Kidney (tissue), 13 donors: ENCODE measurements at regions not wholly inside any gene's neighbourhood (a gene's known extent, or its start where the extent isn't known, plus 50 kb on each side); places are given as distances from the start of the nearest gene placed in this dataset.

Experiments used
- DNase-seq, 5 donors: peaks; one replicate each; pipeline ENCODE4 v3.0.0-alpha.2; 2013 to 2020
- FAIRE-seq: peaks from 2 replicates; lab custom pipeline; 2012; peaks lifted over from hg19 to GRCh38; lab: Jason Lieb, UNC
- H3K27ac ChIP-seq, 2 donors: one replicate each; pipeline ENCODE4 v1.7.0; 2013; ENCODE audit warnings: low read depth in 2 of 2, low read length in 2 of 2, inconsistent platforms in 1 of 2
- H3K27me3 ChIP-seq: one replicate; pipeline ENCODE4 v1.7.1; 2013; ENCODE audit warnings: low read length, inconsistent platforms; ENCODE audit not compliant: control insufficient read depth, insufficient read depth
- H3K36me3 ChIP-seq, 3 donors: one replicate each; pipeline versions ENCODE4 v1.7.0 to v1.7.1; 2013; ENCODE audit warnings: low read length in 3 of 3, control low read depth in 1 of 3, inconsistent platforms in 1 of 3; ENCODE audit not compliant: insufficient read depth in 3 of 3, control insufficient read depth in 2 of 3
- H3K4me1 ChIP-seq, 3 donors: one replicate each; pipeline versions ENCODE4 v1.7.0 to v1.7.1; 2013; ENCODE audit warnings: low read length in 3 of 3, inconsistent platforms in 1 of 3, low read depth in 1 of 3; ENCODE audit not compliant: control insufficient read depth in 2 of 3, insufficient read depth in 2 of 3
- H3K4me3 ChIP-seq, 3 donors: one replicate each; pipeline versions ENCODE4 v1.7.0 to v1.8.1; 2013; ENCODE audit warnings: low read length in 3 of 3, control low read depth in 1 of 3, inconsistent platforms in 1 of 3
- H3K9ac ChIP-seq, 3 donors: one replicate each; pipeline versions ENCODE4 v1.7.0 to v1.7.1; 2013; ENCODE audit warnings: low read length in 3 of 3, control low read depth in 1 of 3, inconsistent platforms in 1 of 3
- H3K9me3 ChIP-seq, 3 donors: one replicate each; pipeline versions ENCODE4 v1.7.0 to v1.7.1; 2013; ENCODE audit warnings: low read length in 3 of 3, control low read depth in 1 of 3, inconsistent platforms in 1 of 3; ENCODE audit not compliant: control insufficient read depth in 2 of 3, insufficient read depth in 1 of 3
- CTCF ChIP-seq: IDR thresholded peaks from 3 replicates; pipeline ENCODE4 v1.5.1; 2012; ENCODE audit warnings: mild to moderate bottlenecking, moderate library complexity, borderline replicate concordance; ENCODE audit not compliant: insufficient read depth; ENCODE audit errors: extremely low read depth
- intact Hi-C: fragments of 100-400 bp; cut with DNase I; formaldehyde crosslinking; loops from one replicate; pipeline ENCODE4 v1.11.1; 2022
- donor health status: control.
- donor health status: control.
- donor health status: control.
- donor health status: control.
- donor health status: control.
- donor health status: DM: yes; HTN: yes; CAD: no.
- donor health status: Normal renal cell carcinoma (clear cell type).

- DNase-seq (no peak), FAIRE-seq (no peak)
- no peaks in the 10 kb centered on the region for H3K27me3 ChIP-seq
- intact Hi-C loops = no loop called here
- H3K9me3 ChIP-seq = no peaks in the 10 kb centered on the region
- H3K27ac ChIP-seq = no peak overlapping the region
- H3K9ac ChIP-seq = no peak overlapping the region
- no peak overlapping the region for H3K4me3 ChIP-seq
- H3K36me3 ChIP-seq = no peaks in the 10 kb centered on the region
- H3K4me1 ChIP-seq = no peaks in the 10 kb centered on the region
- no peak for TF ChIP-seq CTCF
Measured at GRCh38 chr2:204197336-204198005, 260.9 kb downstream of the ICOS start.

GRCh38 chr2:204199357-204199756 lies 262.8 kb downstream of the ICOS start:
- H3K36me3 ChIP-seq = no peaks in the 10 kb centered on the region
- no peaks in the 10 kb centered on the region for H3K27me3 ChIP-seq
- no peak for TF ChIP-seq CTCF
- DNase-seq (no peak), FAIRE-seq (no peak)
- intact Hi-C loops = no loop called here
- H3K9ac ChIP-seq = no peak overlapping the region
- H3K27ac ChIP-seq = no peak overlapping the region
- no peaks in the 10 kb centered on the region for H3K9me3 ChIP-seq
- no peak overlapping the region for H3K4me3 ChIP-seq
- H3K4me1 ChIP-seq = no peaks in the 10 kb centered on the region

- H3K9ac ChIP-seq = no peak overlapping the region
- FAIRE-seq = no peak
- no peaks in the 10 kb centered on the region for H3K9me3 ChIP-seq
- H3K27me3 ChIP-seq = no peaks in the 10 kb centered on the region
- TF ChIP-seq CTCF = no peak
- no peaks in the 10 kb centered on the region for H3K36me3 ChIP-seq
- DNase-seq = no peak
- no peaks in the 10 kb centered on the region for H3K4me1 ChIP-seq
- H3K4me3 ChIP-seq = no peak overlapping the region
- H3K27ac ChIP-seq = no peak overlapping the region
- intact Hi-C loops = no loop called here
Measured at GRCh38 chr2:204201507-204201906, 264.9 kb downstream of the ICOS start.

GRCh38 chr2:204202253-204202652 lies 265.7 kb downstream of the ICOS start:
- Histone ChIP-seq H3K36me3 (no peaks in the 10 kb centered on the region), H3K4me3 (no peak overlapping the region), H3K27me3 (no peaks in the 10 kb centered on the region), H3K9me3 (no peaks in the 10 kb centered on the region), H3K27ac (no peak overlapping the region), H3K4me1 (no peaks in the 10 kb centered on the region), H3K9ac (no peak overlapping the region)
- FAIRE-seq = no peak
- no peak for TF ChIP-seq CTCF
- no peak for DNase-seq
- intact Hi-C loops = no loop called here
